Natural killer cell (primary cell): ENCODE measurements at regions not wholly inside any gene's neighbourhood (a gene's known extent, or its start where the extent isn't known, plus 50 kb on each side); places are given as distances from the start of the nearest gene placed in this dataset.

Experiments used
- ATAC-seq, 3 donors: fragments of 150-1000 bp in 2 of 3; fragments of 200-7000 bp in 1 of 3; cut with Tn5 transposase; 1 replicate in 1 of 3; 2 replicates in 2 of 3; pipeline ENCODE4 v1.10.0; 2021; ENCODE audit warnings: mild to moderate bottlenecking in 2 of 3, moderate library complexity in 2 of 3
- DNase-seq, 2 donors: peaks; one replicate each; pipeline versions ENCODE4 v3.0.0 to v3.0.0-alpha.2; 2013 to 2021; ENCODE audit warnings: mixed read lengths in 1 of 2
- H3K27ac ChIP-seq: one replicate; pipeline ENCODE4 v1.5.1; 2013; ENCODE audit warnings: mild to moderate bottlenecking, low read length
- H3K27me3 ChIP-seq: one replicate; pipeline ENCODE4 v1.6.1; 2013; ENCODE audit warnings: low read length; ENCODE audit not compliant: control insufficient read depth, insufficient read depth
- H3K36me3 ChIP-seq: one replicate; pipeline ENCODE4 v1.6.1; 2013; ENCODE audit warnings: low read length; ENCODE audit not compliant: control insufficient read depth, insufficient read depth
- H3K4me1 ChIP-seq: one replicate; pipeline ENCODE4 v1.6.1; 2013; ENCODE audit warnings: low read length; ENCODE audit not compliant: control insufficient read depth, insufficient read depth
- H3K4me3 ChIP-seq: one replicate; pipeline ENCODE4 v1.5.1; 2013; ENCODE audit warnings: low read length
- H3K9me3 ChIP-seq: one replicate; pipeline ENCODE4 v1.6.1; 2013; ENCODE audit warnings: low read length; ENCODE audit not compliant: control insufficient read depth, insufficient read depth
- H3K27ac Mint-ChIP-seq, 2 donors: one replicate each; pipeline ENCODE4 v1.8.0; 2022; ENCODE audit warnings: mild to moderate bottlenecking in 2 of 2, mixed read lengths in 2 of 2, moderate library complexity in 1 of 2
- H3K27me3 Mint-ChIP-seq, 2 donors: one replicate each; pipeline ENCODE4 v1.8.0; 2022; ENCODE audit warnings: low read depth in 2 of 2, mixed read lengths in 2 of 2
- H3K36me3 Mint-ChIP-seq: one replicate; pipeline ENCODE4 v1.8.0; 2022; ENCODE audit warnings: mixed read lengths
- H3K4me1 Mint-ChIP-seq, 2 donors: one replicate each; pipeline ENCODE4 v1.8.0; 2022; ENCODE audit warnings: mixed read lengths in 2 of 2
- H3K4me3 Mint-ChIP-seq: one replicate; pipeline ENCODE4 v1.8.0; 2022; ENCODE audit warnings: mild to moderate bottlenecking, moderate library complexity, mixed read lengths
- H3K9me3 Mint-ChIP-seq, 2 donors: one replicate each; pipeline ENCODE4 v1.8.0; 2022; ENCODE audit warnings: mixed read lengths in 2 of 2
- CTCF ChIP-seq: fragments of 200-600 bp; IDR thresholded peaks from one replicate; pipeline ENCODE4 v1.8.0; 2022; ENCODE audit warnings: antibody characterized with exemption
- WGBS: methylation state at CpG from one replicate; pipeline ENCODE4 v1.1.7; 2013; ENCODE audit warnings: missing lambda C conversion rate; ENCODE audit not compliant: insufficient coverage; 5-methylcytosine and 5-hydroxymethylcytosine counted together
- intact Hi-C: fragments of 100-400 bp; cut with micrococcal nuclease; formaldehyde crosslinking; loops from one replicate; pipeline ENCODE4 v1.14.2; 2022

GRCh38 chr5:40312205-40312604 is 367.5 kb upstream of the PTGER4 start:
- intact Hi-C loops, result no loop called here
- no peaks in the 10 kb centered on the region for H3K9me3 Mint-ChIP-seq
- no peaks in the 10 kb centered on the region for H3K27me3 ChIP-seq
- no peak overlapping the region for H3K27ac ChIP-seq
- H3K4me3 Mint-ChIP-seq, result no peak overlapping the region
- H3K27me3 Mint-ChIP-seq, result peaks cover 0 to 9% of the 10 kb centered on the region in 2 donors
- no peaks in the 10 kb centered on the region for H3K36me3 ChIP-seq
- H3K36me3 Mint-ChIP-seq, result no peaks in the 10 kb centered on the region
- TF ChIP-seq CTCF, result no peak
- H3K4me3 ChIP-seq, result no peak overlapping the region
- peaks cover 0 to 6% of the 10 kb centered on the region in 2 donors for H3K4me1 Mint-ChIP-seq
- H3K9me3 ChIP-seq, result no peaks in the 10 kb centered on the region
- ATAC-seq, result no peak
- no peaks in the 10 kb centered on the region for H3K4me1 ChIP-seq
- 100% methylated on average over 1 of the region's 2 CpGs for WGBS
- H3K27ac Mint-ChIP-seq, result no peak overlapping the region
- DNase-seq, result no peak

- Histone ChIP-seq H3K36me3 (no peaks in the 10 kb centered on the region), H3K9me3 (no peaks in the 10 kb centered on the region), H3K4me1 (no peaks in the 10 kb centered on the region), H3K4me3 (no peak overlapping the region), H3K27me3 (no peaks in the 10 kb centered on the region), H3K27ac (no peak overlapping the region)
- no peak overlapping the region for H3K4me3 Mint-ChIP-seq
- no peaks in the 10 kb centered on the region for H3K27me3 Mint-ChIP-seq
- H3K36me3 Mint-ChIP-seq, result no peaks in the 10 kb centered on the region
- no peaks in the 10 kb centered on the region for H3K9me3 Mint-ChIP-seq
- peaks cover 0 to 6% of the 10 kb centered on the region in 2 donors for H3K4me1 Mint-ChIP-seq
- no peak for TF ChIP-seq CTCF
- no peak overlapping the region for H3K27ac Mint-ChIP-seq
- ATAC-seq (no peak), DNase-seq (no peak)
- 75% methylated on average over 2 of the region's 2 CpGs for WGBS
- intact Hi-C loops, result no loop called here
Measured at GRCh38 chr5:40309851-40310250, 369.9 kb upstream of the PTGER4 start.

- Mint-ChIP-seq H3K4me1 (peaks cover 0 to 6% of the 10 kb centered on the region in 2 donors), H3K27me3 (peaks cover 0 to 3% of the 10 kb centered on the region in 2 donors), H3K36me3 (no peaks in the 10 kb centered on the region), H3K9me3 (no peaks in the 10 kb centered on the region), H3K4me3 (no peak overlapping the region), H3K27ac (no peak overlapping the region)
- no peak overlapping the region for H3K4me3 ChIP-seq
- intact Hi-C loops, result no loop called here
- H3K9me3 ChIP-seq, result no peaks in the 10 kb centered on the region
- no peak for DNase-seq
- ATAC-seq, result no peak
- no peaks in the 10 kb centered on the region for H3K27me3 ChIP-seq
- no peak for TF ChIP-seq CTCF
- H3K36me3 ChIP-seq, result no peaks in the 10 kb centered on the region
- no peaks in the 10 kb centered on the region for H3K4me1 ChIP-seq
- H3K27ac ChIP-seq, result no peak overlapping the region
Measured at GRCh38 chr5:40308867-40309266, 370.8 kb upstream of the PTGER4 start.

GRCh38 chr5:40307920-40308319 is 371.8 kb upstream of the PTGER4 start:
- Histone ChIP-seq H3K27me3 (no peaks in the 10 kb centered on the region), H3K36me3 (no peaks in the 10 kb centered on the region), H3K4me1 (no peaks in the 10 kb centered on the region), H3K4me3 (no peak overlapping the region), H3K27ac (no peak overlapping the region), H3K9me3 (no peaks in the 10 kb centered on the region)
- Mint-ChIP-seq H3K27me3 (peaks cover 0 to 3% of the 10 kb centered on the region in 2 donors), H3K27ac (no peak overlapping the region), H3K4me1 (peaks cover 0 to 6% of the 10 kb centered on the region in 2 donors), H3K9me3 (no peaks in the 10 kb centered on the region), H3K36me3 (no peaks in the 10 kb centered on the region), H3K4me3 (no peak overlapping the region)
- TF ChIP-seq CTCF, result no peak
- DNase-seq, result no peak
- intact Hi-C loops, result no loop called here
- ATAC-seq, result no peak
